GM21737 (cell line): ENCODE measurements at regions not wholly inside any gene's neighbourhood (a gene's known extent, or its start where the extent isn't known, plus 50 kb on each side); places are given as distances from the start of the nearest gene placed in this dataset.
"Not testable (repeated sequence)": the region's sequence is repeated elsewhere in the genome, so short reads cannot be mapped to it uniquely, and the experiment has no call there.

ENCODE experiments used
- ATAC-seq: cut with Tn5 transposase; IDR thresholded peaks from one replicate; pipeline ENCODE4 v1.9.1; 2021; ENCODE audit warnings: mild to moderate bottlenecking, moderate library complexity; ENCODE audit not compliant: unreplicated experiment

DNA sequence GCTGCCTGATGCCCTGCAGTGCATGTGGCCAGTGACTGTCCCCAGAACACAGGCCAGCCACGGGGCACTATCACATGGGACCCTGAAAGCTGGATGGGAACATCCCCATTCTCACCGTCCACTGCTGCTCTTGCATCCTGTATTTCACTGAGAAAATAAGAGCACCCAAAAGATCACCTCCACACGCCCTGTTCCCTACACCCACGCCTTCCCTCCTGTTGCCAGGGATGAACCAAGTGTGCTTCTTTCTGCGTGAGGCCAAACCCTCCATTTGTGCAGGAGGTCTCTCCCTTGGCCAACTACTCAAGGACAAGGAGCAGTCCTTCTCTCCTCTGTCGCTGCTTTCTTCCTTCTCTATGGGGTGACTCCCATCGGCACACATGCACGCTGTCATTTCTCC lies 118.3 kb downstream of the LRRC37A3 start:
- ATAC-seq, result not testable (repeated sequence)

DNA sequence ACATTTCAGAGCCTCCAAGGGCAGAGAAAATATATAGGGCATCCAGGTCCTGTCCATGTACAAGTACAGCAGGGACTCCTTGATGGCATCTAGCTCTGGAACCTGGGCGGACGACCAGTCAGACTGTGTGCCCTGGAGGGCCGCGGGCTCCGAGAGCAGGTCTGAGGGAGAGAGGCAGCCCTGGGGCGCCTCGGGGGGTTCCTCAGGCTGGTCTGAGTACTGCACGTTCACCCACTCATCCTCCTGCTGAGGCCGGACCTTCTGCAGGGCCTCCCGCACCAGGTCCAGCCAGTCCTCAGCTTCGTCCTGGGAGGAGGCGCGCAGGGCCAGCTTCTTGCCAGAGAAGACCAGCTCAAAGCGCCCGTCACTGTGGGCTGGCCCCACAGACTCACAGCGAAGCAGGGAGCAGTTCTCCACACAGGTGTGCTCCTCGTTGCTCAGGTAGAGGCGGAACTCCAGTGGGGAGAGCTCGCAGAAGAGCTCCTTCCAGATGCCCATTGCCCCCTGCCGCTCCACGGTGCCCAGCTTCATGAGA lies 118.8 kb downstream of the LRRC37A3 start:
- not testable (repeated sequence) for ATAC-seq

DNA sequence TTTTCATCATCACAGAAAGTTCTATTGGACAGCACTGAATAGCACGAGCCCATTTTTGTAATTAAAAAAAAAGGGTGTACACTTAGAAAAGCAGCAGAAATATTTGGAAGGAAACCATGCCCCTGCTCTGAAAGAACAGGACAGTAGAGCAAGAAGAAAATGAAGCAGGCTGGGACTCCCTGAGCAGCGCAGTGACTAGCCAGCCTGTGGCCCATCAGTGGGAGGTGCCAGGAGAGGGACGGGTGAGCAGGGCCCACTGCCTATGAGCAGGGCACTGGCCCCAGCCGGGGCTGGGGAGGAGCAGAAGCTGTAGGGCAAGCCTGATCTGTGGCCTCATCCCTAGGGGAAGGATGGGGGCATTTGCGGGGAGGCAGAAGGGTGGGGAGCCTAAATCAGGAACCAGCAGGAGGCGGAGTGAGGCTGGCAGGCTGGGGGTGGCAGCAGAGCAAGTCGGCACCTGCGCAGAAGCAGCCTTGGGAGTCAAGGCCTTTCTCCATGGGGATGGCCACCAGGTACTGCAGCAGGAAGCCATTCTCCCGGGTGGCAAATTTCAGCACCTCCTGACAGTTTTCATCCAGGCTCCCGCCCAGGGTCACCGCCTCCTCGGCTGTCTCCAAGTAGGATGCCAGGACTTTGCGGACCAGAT lies 119.6 kb downstream of the LRRC37A3 start:
- ATAC-seq, result not testable (repeated sequence)

DNA sequence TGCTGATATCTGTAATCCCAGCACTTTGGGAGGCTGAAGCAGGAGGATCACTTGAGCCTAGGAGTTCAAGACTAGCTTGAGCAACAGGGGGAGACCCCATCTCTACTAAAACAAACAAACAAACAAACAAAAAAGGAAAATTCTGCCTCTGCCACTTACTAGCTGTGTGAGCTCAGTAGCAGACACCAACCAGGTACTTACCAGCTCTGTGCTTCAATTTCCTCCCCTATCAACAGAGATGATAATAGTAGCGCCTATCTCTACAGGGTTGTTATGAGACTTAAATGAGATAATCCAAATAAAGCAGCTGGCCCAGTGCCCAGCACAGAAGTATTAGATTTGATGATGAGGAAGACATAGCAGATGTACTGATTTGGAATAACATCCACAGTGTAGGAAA lies 120.3 kb downstream of the LRRC37A3 start:
- not testable (repeated sequence) for ATAC-seq

DNA sequence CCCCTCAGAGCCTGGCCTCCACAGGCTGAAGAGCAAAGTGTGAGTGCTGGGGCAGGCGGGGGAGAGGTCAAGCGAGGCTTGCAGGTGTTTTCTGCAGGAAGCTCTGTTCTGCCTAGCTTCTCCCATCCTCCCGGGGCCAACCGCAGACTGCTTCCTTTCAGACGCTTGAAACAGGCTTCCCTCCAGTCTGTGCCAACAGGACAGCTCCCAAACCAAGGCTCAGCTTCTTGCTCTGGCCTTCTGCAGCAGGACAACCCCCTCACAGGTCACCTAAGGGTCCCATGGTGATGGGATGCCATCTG lies 120.8 kb downstream of the LRRC37A3 start:
- not testable (repeated sequence) for ATAC-seq

DNA sequence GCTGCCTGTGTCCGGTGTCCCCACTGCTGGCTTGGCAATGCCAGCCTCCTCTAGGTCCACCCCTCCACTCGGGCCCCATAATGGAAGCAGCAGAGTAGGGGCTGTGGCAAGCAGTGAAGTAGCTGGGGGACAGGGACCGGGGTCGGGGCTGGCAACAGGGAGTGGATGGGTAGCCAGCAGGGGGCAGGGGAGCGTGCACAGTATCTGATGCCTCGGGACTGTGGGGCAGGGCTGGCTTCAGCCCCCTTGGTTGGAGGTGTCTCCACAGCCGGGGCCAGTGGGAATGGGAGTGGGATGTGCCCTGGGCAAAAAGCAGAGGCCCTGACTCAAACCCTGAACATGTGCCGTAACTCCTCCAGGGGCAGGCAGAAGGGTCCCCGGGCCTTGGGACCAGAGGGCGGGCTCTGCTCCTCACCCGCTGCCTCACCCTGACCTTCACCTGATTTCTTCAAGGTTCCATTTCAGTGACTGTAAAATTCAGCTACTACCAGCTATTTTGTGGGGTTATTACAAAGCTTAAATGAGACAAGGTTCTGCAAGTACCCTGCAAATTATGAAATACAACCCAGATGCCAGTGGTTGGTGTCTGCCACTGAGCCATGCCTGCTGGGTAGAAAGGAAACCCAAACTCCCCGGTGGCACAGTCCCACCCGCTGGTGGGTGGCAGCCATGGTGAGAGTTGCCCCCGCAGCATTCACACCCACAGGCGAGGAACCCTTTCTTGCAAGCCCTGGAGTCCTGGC lies 121.4 kb downstream of the LRRC37A3 start:
- not testable (repeated sequence) for ATAC-seq

DNA sequence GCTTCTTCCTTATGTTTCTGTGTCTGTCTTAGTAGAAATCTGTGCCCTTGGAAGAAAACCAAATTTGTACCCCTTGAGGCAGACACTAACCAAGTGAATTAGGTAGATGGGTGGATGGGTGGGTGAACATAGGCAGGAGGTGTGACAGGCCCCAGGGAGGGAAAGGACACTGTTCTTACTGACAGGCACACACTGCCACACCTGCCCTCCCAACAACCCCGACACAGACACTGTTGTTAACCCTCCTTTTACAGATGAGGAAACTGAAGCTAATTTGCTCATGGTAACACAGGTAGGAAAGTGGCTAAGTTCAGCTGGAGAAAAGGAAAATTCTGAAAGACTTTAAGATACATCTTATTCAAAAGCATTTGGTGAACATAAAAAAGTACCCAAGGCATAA lies 123.9 kb downstream of the LRRC37A3 start:
- ATAC-seq, result not testable (repeated sequence)

DNA sequence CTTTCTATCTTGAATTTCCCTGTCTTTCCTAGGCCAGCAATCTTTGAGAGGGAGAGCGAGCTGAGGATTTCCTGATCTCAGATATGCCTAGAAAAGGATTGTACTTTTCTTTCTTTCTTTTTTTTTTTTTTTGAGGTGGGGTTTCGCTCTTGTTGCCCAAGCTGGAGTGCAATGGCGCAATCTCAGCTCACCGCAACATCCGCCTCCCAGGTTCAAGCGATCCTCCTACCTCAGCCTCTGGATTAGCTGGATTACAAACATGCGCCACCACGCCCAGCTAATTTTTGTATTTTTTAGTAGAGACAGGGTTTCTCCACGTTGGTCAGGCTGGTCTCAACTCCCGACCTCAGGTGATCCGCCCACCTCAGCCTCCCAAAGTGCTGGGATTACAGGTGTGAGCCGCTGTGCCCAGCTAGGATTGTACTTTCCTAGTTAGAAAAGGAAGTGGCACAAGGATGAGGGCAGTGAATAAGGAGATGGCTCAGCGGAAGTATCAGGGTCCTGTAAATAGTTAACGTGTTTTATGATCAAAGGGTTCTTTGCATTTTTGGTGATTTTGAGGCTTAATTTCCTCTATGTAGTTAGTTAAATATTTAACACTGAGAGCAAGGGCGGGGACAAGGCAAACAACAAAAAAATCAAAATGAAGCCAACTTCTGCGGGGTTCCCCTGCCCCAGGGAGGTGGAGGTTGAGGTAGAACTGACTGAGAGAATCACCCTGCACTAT lies 124.6 kb downstream of the LRRC37A3 start:
- not testable (repeated sequence) for ATAC-seq

DNA sequence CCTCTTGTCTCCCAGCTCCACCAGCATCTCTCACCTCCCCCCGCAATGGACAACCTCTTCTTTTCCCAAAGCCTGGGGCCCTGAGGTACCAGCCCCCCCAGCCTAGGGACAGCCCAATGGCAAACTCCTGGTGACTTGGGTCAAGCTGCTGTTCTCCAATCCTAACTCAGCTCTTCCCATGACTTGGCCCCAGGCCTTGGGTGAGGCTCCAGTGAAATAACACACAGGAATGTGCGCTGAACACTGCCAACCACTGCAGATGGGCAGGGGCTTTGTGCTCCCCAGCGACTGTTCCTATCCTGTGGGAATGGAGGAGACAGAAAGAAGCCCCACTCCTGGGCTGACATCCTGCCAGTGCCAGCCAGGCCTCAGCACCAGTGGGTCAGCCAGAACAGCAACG lies 125.2 kb downstream of the LRRC37A3 start:
- not testable (repeated sequence) for ATAC-seq

DNA sequence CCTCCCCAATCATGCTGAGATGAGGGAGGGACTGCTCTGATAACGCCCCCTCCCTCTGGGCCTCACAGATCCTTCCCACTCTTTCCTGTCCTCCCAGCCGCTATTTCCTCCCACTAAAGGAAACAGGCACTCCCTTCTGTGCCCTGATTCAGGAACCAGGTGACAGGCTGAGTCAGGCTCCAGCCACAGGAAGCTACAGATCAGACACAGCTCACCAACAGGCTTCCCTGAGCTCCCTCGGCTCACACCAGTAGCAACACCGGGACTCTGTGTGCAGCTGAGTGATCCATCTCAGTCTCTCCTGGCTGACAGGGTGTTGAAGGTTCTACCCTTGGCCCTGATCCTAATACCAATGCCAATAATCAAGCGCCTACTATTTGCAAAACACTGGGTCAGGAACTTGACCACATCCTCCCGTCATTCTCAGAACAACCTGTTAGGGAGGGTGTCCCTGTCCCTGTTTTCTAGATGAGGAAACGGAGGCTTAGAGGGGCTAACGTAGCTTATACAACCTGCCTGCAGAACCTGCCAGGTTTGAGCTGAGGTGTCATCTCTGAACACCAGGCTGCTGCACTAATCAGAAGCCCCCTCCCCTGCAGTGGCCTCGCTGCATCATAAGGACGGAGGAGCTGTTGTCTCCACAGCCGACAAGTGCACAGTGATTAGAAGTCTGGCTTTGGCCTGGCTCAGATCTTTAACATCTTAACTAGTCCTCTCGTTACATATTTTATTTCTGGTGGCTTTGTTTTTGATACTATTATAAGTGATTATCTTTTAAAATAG lies 126.3 kb downstream of the LRRC37A3 start:
- ATAC-seq, result not testable (repeated sequence)

DNA sequence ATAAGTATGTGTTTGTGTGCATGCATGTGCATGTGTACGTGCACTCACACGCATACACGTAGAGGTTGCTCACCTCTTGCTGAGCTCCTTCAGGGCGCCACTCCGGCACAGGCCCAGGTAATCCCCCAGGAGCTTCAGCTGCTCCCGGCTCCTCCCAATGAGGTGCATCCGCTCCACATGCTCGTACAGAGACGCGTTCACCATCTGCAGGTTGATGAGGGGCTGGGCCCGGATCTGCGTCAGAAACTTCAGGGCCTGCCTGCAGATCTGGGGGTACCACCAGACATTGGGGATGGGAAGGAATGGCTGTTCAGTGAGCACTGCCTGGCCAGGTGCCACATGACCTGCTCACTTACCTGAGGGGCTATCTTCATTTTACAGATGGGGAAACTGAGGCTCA lies 127.0 kb downstream of the LRRC37A3 start:
- not testable (repeated sequence) for ATAC-seq

DNA sequence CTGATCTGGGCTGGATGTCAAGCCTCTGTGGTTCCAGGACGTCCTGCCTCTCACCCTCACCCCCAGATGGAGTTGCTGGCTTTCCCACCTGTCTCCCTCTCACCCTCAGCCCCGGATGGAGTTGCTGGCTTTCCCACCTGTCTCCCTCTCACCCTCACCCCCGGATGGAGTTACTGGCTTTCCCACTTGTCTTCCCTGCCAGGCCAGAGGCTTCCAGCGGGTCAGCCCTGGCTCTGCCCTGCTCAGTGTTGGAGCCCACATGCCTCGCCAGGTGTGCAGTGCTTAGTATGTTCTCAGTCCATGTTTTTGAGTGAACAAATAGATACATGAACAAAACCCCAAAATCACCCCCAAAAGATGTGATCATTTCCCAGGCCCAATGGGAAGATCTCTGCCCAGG lies 127.6 kb downstream of the LRRC37A3 start:
- ATAC-seq, result not testable (repeated sequence)

DNA sequence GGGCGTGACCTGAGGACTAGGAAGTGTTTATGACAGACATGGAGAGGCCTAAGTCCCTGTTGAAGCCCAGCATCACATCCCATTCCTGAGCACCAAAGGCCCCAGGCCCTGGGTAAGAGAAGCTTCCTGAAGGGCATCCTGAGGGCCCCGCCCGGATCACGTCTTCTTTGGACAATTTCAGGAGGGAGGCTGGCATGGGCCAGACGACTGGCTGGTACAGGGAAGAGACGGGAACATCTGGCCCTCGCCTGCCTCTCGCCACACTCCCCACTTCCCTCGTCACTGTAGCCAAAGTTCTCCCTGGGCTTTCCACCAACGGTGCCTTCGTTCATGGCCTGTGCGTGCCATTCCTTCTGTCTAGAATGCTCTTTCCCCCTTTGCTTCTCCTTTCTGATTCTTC lies 128.1 kb downstream of the LRRC37A3 start:
- ATAC-seq, result not testable (repeated sequence)

DNA sequence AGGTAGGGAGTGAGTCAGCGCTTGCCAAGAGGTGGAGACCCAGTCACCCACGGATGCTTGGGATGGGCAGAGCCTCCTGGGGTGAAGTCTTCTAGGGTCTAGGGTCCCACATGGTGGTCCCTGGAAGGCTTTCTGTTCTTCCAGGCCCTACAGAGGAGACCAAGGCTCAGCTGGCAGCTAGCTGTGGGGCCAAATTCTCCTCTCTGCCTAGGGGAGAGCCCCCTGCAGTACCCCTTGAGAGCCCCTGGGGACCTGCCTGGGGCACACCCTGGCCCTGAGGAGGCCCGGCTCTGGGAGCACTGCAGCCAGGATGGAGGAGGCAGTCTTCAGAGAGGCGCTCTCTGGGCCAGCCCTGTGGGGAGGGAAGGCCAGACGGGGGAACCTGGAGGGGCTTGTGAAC lies 128.6 kb upstream of the SMURF2 start:
- not testable (repeated sequence) for ATAC-seq

DNA sequence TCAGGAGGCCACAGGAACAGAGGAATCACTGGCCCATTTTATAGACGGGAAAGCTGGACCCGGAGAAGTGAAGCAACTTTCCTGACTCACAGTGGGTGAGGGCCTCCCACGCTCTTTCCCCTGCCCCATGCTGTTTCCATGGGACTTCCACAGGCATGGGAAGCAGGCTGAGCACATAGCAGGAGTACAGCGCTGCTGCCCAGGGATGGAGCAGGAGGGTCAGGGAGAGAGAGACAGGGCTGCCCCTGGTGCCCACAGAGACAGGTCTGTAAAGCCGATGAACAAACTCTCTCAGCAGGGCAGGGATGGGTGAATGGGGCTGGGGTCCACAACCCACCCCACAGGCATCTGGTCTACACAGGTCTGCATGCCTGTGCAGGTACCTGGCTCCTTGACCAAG lies 128.1 kb upstream of the SMURF2 start:
- not testable (repeated sequence) for ATAC-seq

DNA sequence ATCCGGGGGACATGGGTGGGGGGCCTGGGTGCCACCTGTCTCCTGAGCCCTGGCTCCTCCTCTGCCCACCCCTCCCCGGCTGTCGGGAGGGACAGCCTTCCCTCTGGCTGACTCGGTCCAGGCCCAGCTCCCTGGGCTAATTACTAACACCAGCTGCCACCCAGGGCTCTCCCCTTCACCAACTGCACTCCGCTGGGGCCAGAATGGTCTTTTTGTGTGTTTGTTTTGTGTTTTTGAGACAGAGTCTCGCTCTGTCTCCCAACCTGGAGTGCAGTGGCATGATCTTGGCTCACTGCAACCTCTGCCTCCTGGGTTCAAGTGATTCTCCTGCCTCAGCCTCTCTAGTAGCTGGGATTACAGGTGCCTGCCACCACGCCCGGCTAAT lies 126.9 kb upstream of the SMURF2 start:
- not testable (repeated sequence) for ATAC-seq

DNA sequence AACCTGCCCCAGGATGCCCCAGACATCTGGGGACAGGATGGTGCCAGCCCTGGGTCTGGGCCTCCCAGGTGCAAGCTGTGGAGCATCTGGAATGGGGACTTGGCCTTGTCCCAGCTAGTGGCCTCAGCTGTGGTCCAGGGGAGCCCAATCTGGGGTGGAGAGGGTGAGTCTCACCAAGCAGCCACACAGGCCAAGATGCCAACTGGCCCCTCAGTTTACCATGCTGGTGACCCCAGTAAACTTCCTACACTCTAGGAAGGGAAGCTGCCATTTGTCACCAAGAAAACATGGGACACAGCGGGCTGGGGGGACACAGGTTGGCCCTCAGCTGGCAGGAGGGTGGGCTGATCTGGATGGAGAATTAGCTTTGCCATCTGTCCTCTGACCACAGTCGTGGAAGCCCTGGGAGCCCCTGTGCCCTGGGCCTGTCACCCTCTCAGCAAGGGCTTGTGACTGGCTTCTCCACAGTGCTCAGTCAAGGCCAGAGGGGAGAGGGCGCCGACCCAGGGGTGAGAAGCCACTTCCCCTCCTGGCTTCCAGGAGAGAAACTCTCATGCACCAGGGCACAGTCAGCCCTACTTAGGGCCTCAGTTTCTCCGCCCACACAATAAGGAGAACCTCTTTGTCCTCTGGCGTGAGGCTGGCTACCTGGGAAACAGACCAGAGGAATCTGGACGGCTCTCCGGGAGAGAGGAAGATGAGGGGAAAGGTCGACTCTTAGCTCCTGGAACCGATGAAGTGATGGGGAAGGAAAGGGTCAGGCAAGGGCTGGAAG lies 126.4 kb upstream of the SMURF2 start:
- no peak for ATAC-seq

DNA sequence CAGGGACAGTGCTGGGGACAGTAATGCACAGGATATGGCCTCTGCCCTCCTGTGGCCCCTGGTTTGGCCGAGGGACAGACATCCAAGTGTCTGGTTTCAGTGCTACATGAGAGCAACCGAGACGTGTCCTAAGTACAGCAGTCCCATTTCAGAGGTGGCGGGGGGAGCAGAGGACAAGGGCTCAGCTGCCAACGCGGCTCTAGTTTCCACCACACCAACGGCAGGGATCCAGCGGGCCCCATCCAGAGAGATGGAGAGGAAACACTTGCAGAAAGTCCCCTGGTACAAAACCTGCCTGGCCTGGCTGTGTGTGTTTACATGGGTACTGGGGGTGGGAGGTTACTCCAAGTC lies 125.8 kb upstream of the SMURF2 start:
- no peak for ATAC-seq

DNA sequence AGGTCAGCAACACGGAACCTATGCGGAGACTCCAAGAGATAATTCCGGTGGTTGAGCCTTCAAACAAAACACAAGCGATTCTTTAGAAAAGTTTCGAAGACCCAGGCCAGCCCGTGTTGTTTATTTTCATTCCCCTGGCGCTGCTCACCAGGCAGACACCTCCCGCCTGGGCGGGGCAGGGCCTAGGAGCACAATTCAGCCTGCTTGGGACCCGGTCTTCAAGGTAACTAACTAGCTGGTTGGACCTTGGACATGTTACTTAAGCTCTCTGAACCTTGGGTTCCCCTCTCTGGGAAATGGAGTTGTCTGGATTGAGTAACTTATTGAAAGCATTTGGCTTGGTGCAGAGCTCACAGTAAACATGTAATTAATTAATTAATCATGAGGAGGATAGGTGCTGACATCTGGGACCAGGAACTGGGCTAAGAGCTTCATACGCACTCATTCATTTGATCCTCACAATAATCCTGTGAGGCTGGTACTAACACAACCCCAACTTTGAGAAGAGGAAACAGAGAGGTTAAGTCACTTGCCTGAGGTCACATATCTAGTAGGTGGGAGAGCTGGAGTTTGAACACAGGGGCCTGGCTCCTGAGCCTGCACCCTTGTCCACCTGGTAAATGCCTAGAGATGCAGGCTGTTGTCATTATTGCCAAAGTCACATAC lies 125.3 kb upstream of the SMURF2 start:
- no peak for ATAC-seq

DNA sequence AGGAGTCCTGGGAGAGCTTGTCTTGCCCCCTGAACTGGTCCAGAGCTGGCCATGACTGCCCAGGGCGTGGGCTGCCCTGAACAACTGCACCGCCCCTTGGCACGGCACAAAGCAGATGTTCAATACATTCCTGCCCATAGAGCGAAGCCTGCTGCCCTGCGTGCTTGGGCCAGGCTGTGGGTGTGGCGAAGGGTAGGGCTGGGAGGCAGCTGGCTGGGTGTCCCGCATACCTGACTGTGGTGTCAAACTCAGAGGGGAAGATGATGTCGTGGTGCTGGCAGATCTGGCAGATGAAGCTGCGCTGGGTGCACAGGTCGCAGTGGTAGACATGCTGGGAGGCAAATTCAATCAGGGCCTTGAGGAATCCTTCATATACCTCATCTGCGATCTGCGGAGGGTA lies 124.2 kb upstream of the SMURF2 start:
- ATAC-seq, result no peak
